GM12878 (cell line): ENCODE measurements at regions not wholly inside any gene's neighbourhood (a gene's known extent, or its start where the extent isn't known, plus 50 kb on each side); places are given as distances from the start of the nearest gene placed in this dataset.

ENCODE experiments used
- ATAC-seq: fragments of 200-7000 bp; cut with Tn5 transposase; 3 replicates; pipeline ENCODE4 v1.9.1; 2020; ENCODE audit warnings: mild to moderate bottlenecking, moderate library complexity
- BruUV-seq: library from RNA; stranded (reverse); fragments of 400-500 nt; replicated peaks from 2 replicates; lab custom pipeline; 2021; lab: Mats Ljungman, UMichigan
- CTCF ChIA-PET: fragments of 300-600 bp; sonication (Branson Sonifier 250); formaldehyde crosslinking; extraction: SDS; loops from one replicate; lab custom pipeline; 2021; ENCODE audit warnings: inconsistent platforms; lab: Yijun Ruan, JAX
- POLR2A ChIA-PET: fragments of 350-600 bp; formaldehyde crosslinking; extraction: SDS; loops from one replicate; lab custom pipeline; 2021; ENCODE audit warnings: inconsistent platforms; lab: Charles Lee
- RAD21 ChIA-PET: fragments of 300-600 bp; sonication (Branson Sonifier 250); formaldehyde crosslinking; loops from one replicate; lab custom pipeline; 2023; ENCODE audit warnings: antibody characterized with exemption; ENCODE audit not compliant: unreplicated experiment; lab: Charles Lee
- SMC1A ChIA-PET: fragments of 300-600 bp; sonication (Branson Sonifier 250); formaldehyde crosslinking; loops from one replicate; lab custom pipeline; 2023; ENCODE audit not compliant: unreplicated experiment, uncharacterized antibody; lab: Charles Lee
- DNase-seq: peaks from one replicate; pipeline ENCODE4 v3.0.0-alpha.2; 2011; ENCODE audit warnings: low read depth, low spot score
- FAIRE-seq: peaks from 3 replicates; lab custom pipeline; 2011; peaks lifted over from hg19 to GRCh38; lab: Jason Lieb, UNC
- H2AFZ ChIP-seq: 2 replicates; pipeline ENCODE4 v1.6.0; 2011; ENCODE audit warnings: low read depth, low read length, control low read depth; ENCODE audit not compliant: control insufficient read depth
- H3K27ac ChIP-seq: 2 replicates; pipeline ENCODE4 v1.5.1; 2011; ENCODE audit warnings: control low read depth; ENCODE audit not compliant: control insufficient read depth, insufficient read depth
- H3K27me3 ChIP-seq, 2 experiments: replicated peaks in 1 of 2; 2 replicates each; pipeline versions ENCODE4 v1.6.0 to v1.6.1; 2011; ENCODE audit warnings: low read length in 1 of 2; ENCODE audit not compliant: control insufficient read depth in 2 of 2, insufficient read depth in 2 of 2
- H3K36me3 ChIP-seq, 2 experiments: 2 replicates each; pipeline ENCODE4 v1.5.1; 2011; ENCODE audit warnings: low read length in 1 of 2; ENCODE audit not compliant: control insufficient read depth in 2 of 2, insufficient read depth in 2 of 2
- H3K4me1 ChIP-seq: 2 replicates; pipeline ENCODE4 v1.6.1; 2011; ENCODE audit warnings: mild to moderate bottlenecking, low read length, moderate library complexity, mixed read lengths; ENCODE audit not compliant: control insufficient read depth, insufficient read depth
- H3K4me2 ChIP-seq: 2 replicates; pipeline ENCODE4 v1.6.0; 2011; ENCODE audit warnings: control low read depth; ENCODE audit not compliant: control insufficient read depth, insufficient read depth
- H3K4me3 ChIP-seq: fragments of 200-600 bp; sonication (generic); 2 replicates; pipeline ENCODE4 v1.5.1; 2016
- H3K79me2 ChIP-seq: 2 replicates; pipeline ENCODE4 v1.6.0; 2011; ENCODE audit warnings: low read length; ENCODE audit not compliant: control insufficient read depth, insufficient read depth
- H3K9ac ChIP-seq: 2 replicates; pipeline ENCODE4 v1.8.0; 2011; ENCODE audit warnings: low read length, control low read depth, mixed read lengths; ENCODE audit not compliant: control insufficient read depth, insufficient read depth
- H3K9me3 ChIP-seq: replicated peaks from 3 replicates; pipeline ENCODE4 v1.5.1; 2011; ENCODE audit warnings: mild to moderate bottlenecking, low read length; ENCODE audit not compliant: control insufficient read depth, insufficient read depth
- H4K20me1 ChIP-seq: 2 replicates; pipeline ENCODE4 v1.6.0; 2011; ENCODE audit not compliant: control insufficient read depth, insufficient read depth
- CHD4 ChIP-seq: fragments of 200-600 bp; sonication (generic); IDR thresholded peaks from 2 replicates; pipeline ENCODE4 v1.6.1; 2016; ENCODE audit warnings: mild to moderate bottlenecking
- FOXK2 ChIP-seq: fragments of 450-650 bp; IDR thresholded peaks from 2 replicates; pipeline ENCODE4 v1.6.1; 2017; ENCODE audit warnings: mild to moderate bottlenecking, moderate library complexity
- NFYB ChIP-seq: IDR thresholded peaks from 2 replicates; pipeline ENCODE4 v1.6.1; 2011; ENCODE audit warnings: low read depth, mild to moderate bottlenecking, low read length, improper control_type of control experiment, moderate library complexity; ENCODE audit not compliant: insufficient read depth
- NR2F1 ChIP-seq: fragments of 450-650 bp; conservative IDR thresholded peaks from 2 replicates; pipeline ENCODE4 v1.6.1; 2017; ENCODE audit warnings: mild to moderate bottlenecking
- RELA ChIP-seq: fragments of 450-650 bp; IDR thresholded peaks from 2 replicates; pipeline ENCODE4 v1.8.0; 2014; ENCODE audit warnings: borderline replicate concordance; ENCODE audit not compliant: partially characterized antibody
- RFX5 ChIP-seq: IDR thresholded peaks from 2 replicates; pipeline ENCODE4 v1.6.1; 2011; ENCODE audit warnings: low read depth, low read length, improper control_type of control experiment
- WGBS: methylation state at CpG from one replicate; pipeline ENCODE4 v1.1.6; 2016; ENCODE audit warnings: low lambda C conversion rate; ENCODE audit not compliant: insufficient replicate concordance, insufficient coverage; ENCODE audit errors: missing lambda C conversion rate; 5-methylcytosine and 5-hydroxymethylcytosine counted together
- in situ Hi-C: fragments of 300-500 bp; cut with MboI; formaldehyde crosslinking; loops from 9 replicates; pipeline ENCODE4 v1.14.3; 2018; ENCODE audit warnings: mixed read lengths
- intact Hi-C: fragments of 100-400 bp; cut with micrococcal nuclease; formaldehyde crosslinking; loops from one replicate; pipeline ENCODE4 v1.14.2; 2022; ENCODE audit not compliant: unreplicated experiment

DNA sequence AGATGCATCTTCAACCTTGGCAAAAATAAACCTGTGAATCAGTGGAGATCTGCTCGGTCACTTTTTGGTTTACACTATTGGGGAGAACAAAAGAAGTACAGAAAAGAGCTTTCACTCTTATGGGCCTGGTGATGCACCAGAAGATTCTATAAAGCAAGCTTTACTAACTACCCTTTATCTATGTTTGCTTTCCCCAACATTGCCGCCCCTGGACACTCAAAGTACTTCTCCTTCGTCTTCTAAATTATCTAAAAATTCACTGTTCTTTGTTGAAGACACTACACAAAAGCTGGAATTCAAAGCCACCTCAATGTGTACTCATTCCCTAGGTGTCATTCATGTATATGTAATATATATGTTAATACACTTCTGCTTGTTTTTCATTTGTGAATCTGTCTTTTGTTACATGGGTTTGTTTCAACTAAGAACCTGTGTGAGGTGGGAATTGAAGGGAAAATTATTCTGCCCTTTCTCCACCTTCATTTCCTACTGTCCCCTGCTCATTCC is 97.9 kb upstream of the BTN3A2 start:
- Histone ChIP-seq H3K79me2 (peaks cover 3% of the 10 kb centered on the region), H3K9me3 (no peaks in the 10 kb centered on the region), H3K4me3 (no peak overlapping the region), H2AFZ (no peak overlapping the region), H4K20me1 (no peaks in the 10 kb centered on the region), H3K4me2 (no peak overlapping the region), H3K4me1 (peaks cover 3% of the 10 kb centered on the region), H3K36me3 (no peaks in the 10 kb centered on the region), H3K27me3 (no peaks in the 10 kb centered on the region), H3K9ac (no peak overlapping the region), H3K27ac (no peak overlapping the region)
- in situ Hi-C loops (no loop called here), intact Hi-C loops (no loop called here)
- ATAC-seq (no peak), FAIRE-seq (no peak), DNase-seq (no peak)
- ChIA-PET POLR2A (interaction anchor here (0.7 to 1.4 kb wide), 4 partner anchors 10 to 51 kb away, joined by 3 to 6 read pairs (median 3); a partner anchor contains a TSS), SMC1A (interaction anchor here (1.7 to 2.4 kb wide), 2 partner anchors 10 to 12 kb away, joined by 8 to 16 read pairs; no protein-coding TSS in a partner anchor), CTCF (interaction anchor here (1.3 to 10.7 kb wide), 3 partner anchors 9 to 54 kb away, joined by 3 to 131 read pairs (median 5); a partner anchor contains a TSS), RAD21 (interaction anchor here (1.2 to 1.7 kb wide), 2 partner anchors 8 to 10 kb away, joined by 3 read pairs; no protein-coding TSS in a partner anchor)
- WGBS = 94% methylated on average over 3 of the region's 3 CpGs
- no TSS peak for BruUV-seq
- TF ChIP-seq RELA = no peak
- TF ChIP-seq RFX5 = no peak
- no peak for TF ChIP-seq NR2F1
- no peak for TF ChIP-seq CHD4

DNA sequence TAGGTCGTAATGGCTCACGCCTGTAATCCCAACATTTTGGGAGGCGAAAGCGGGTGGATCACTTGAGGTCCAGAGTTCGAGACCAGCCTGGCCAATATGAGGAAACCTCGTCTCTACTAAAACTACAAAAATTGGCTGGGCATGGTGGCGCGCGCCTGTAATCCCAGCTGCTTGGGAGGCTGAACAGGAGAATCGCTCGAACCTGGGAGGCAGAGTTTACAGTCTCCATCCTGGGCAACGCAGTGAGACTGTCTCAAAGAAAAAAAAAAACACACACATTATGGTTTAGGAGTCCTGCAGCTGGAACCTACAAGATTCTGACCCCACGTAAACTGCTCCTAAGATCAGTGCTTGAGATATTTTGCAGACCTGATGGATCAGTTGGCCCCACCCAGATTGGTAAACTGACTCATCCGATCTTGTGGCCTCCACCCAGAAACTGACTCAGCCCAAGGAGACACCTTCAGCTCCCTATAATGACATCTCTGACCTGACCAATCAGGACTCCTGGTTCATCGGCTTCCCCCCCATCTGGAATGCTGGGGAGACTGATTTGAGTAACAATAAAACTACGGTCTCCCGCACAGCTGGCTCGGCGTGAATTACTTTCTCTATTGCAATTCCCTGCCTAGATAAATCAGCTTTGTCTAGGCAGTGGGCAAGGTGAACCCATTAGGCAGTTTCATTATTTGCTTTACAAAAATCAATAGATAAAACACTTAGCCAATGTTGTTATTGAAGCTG is 96.2 kb upstream of the BTN3A2 start:
- Histone ChIP-seq H4K20me1 (no peaks in the 10 kb centered on the region), H3K36me3 (no peaks in the 10 kb centered on the region), H3K79me2 (peaks cover 3% of the 10 kb centered on the region), H3K4me1 (peaks cover 3% of the 10 kb centered on the region), H3K4me3 (0 out of 2 replicates have a peak overlapping the region, but pooled peaks have one; percentile 72), H3K9me3 (no peaks in the 10 kb centered on the region), H3K27me3 (no peaks in the 10 kb centered on the region), H3K4me2 (peak overlapping the region; percentile 70), H3K27ac (no peak overlapping the region), H2AFZ (no peak overlapping the region), H3K9ac (no peak overlapping the region)
- ChIA-PET POLR2A (interaction anchor here (2.5 to 7.0 kb wide), 3 partner anchors 8 to 32 kb away, joined by 6 to 86 read pairs (median 14); a partner anchor contains a TSS), SMC1A (interaction anchor here (1.1 to 6.1 kb wide), 6 partner anchors 10 to 255 kb away, joined by 3 to 44 read pairs (median 7); a partner anchor contains a TSS), RAD21 (interaction anchor here (1.4 to 4.9 kb wide), 3 partner anchors 11 to 53 kb away, joined by 4 to 43 read pairs (median 19); a partner anchor contains a TSS), CTCF (interaction anchor here (0.6 to 10.7 kb wide), 3 partner anchors 10 to 203 kb away, joined by 3 to 131 read pairs (median 3); a partner anchor contains a TSS)
- 99% methylated on average over 19 of the region's 19 CpGs for WGBS
- DNase-seq (no peak), FAIRE-seq (no peak), ATAC-seq (no peak)
- in situ Hi-C loops = no loop called here
- no TSS peak for BruUV-seq
- intact Hi-C loops = no loop called here
- TF ChIP-seq FOXK2 (no peak), NFYB (0 out of 2 replicates have a peak, but pooled peaks have one; percentile 24)
